SK-MEL-5 (cell line): ENCODE measurements at regions not wholly inside any gene's neighbourhood (a gene's known extent, or its start where the extent isn't known, plus 50 kb on each side); places are given as distances from the start of the nearest gene placed in this dataset.
"Not testable (repeated sequence)": the region's sequence is repeated elsewhere in the genome, so short reads cannot be mapped to it uniquely, and the experiment has no call there.

ENCODE experiments used
- DNase-seq: peaks from one replicate; pipeline ENCODE4 v3.0.0-alpha.2; 2016; ENCODE audit warnings: low read depth, low spot score
- in situ Hi-C: cut with HindIII; loops from 2 replicates; pipeline ENCODE4 v1.10.0; 2016; ENCODE audit warnings: low sequenced_read_pairs, high pct_unique_total_duplicates, low pct_unique_long_range_greater_than_20kb

DNA sequence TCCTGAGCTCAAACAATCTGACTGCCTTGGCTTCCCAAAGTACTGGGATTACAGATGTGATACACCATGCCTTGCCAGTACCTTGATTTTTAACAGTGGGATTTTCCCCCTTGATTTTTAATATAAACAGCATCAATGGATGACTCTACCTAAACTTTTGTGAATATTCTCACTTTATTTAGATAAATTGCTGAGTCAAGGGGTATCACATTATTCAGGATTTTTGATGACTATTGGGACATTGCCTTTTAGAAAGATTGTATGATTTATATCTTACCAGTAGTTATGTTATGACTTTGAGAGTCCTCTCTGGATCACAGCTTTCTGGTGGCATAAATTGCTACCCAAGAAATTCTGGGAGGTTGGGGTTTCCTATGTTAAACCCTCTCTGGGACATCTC is 112.5 kb upstream of the SPAG17 start:
- DNase-seq, result no peak
- in situ Hi-C loops, result no loop called here

GRCh38 chr1:118294875-118295642 is 110.0 kb upstream of the SPAG17 start:
- DNase-seq, result no peak
- in situ Hi-C loops, result no loop called here

DNA sequence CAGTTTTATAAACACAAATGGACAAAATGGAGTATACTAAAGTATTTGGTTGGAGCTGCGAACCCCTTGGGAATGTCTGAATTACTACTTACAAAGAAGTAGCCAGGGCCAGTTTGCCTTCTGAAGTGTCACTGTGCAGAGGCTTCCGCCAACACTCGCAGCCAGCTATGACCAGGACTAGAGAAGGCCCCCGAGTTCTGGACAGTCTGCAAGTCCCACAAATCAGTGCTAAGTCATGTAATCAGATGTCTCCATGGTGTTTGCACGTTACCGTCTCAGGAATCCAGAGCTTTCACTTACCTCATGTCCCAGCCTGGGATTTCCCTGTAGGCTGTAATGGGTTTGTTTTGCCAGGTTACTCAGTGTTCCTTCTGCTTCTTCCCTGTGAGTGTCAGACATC is 106.6 kb upstream of the SPAG17 start:
- DNase-seq, result no peak

DNA sequence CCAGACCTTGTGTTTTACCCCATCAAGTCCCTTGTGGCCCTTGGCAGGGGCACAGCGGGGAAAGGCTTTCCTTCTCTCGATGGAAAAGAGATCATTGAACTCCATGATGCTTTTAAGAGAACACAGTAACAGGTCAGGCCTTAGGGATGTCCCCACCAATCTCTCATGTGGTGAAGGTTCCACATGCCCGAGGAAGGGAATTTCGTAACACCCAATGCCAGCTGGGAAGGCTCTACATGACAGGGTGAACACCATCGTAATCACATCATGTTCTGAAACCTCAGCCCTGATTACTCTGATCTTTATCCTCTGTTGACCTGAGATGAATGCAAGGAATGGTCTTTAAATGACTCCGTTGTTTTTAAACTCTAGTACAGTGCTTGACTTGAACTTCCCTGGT is 105.5 kb upstream of the SPAG17 start:
- in situ Hi-C loops, result no loop called here
- DNase-seq, result no peak

More for the DNA sequence above, 106.6 kb upstream of the SPAG17 start:
- in situ Hi-C loops, result no loop called here

GRCh38 chr1:118290046-118290445 is 105.0 kb upstream of the SPAG17 start:
- in situ Hi-C loops, result no loop called here
- DNase-seq, result no peak

DNA sequence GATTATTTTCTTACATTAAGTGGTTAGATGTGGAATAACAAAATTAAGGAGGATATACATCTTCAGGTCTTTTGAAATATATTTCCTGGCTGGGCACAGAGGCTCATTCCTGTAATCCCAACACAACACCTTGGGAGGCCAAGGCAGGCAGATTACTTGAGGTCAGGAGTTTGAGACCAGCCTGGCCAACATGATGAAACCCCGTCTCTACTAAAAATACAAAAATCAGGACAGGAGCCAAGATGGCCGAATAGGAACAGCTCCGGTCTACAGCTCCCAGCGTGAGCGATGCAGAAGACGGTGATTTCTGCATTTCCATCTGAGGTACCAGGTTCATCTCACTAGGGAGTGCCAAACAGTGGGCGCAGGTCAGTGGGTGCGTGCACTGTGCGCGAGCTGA is 95.6 kb upstream of the SPAG17 start:
- in situ Hi-C loops, DNase-seq: not testable (repeated sequence)

- DNase-seq, result peak; percentile 87
- in situ Hi-C loops, result no loop called here
Observed at GRCh38 chr1:118275472-118276115, 90.6 kb upstream of the SPAG17 start.

- no peak for DNase-seq
- in situ Hi-C loops, result no loop called here
Observed at GRCh38 chr1:118272884-118273283, 87.9 kb upstream of the SPAG17 start.

DNA sequence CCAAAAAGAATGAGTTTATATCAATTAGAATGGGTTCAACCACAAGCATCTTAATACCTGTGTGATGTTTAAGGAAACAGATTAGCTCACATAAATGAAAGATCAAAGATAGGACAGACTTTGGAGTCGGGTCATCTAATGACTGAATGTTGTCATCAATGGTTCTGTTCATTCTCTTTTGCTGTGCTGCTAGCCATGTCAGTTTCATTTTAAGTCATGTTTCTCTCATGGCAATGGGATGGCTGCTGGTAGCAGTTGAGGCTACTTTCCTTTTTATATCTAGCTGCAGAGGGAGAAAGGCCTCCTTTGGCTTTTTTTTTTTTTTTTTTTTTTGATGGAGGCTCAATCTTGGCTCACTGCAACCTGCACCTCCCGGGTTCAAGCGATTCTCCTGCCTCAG is 86.9 kb upstream of the SPAG17 start:
- no peak for DNase-seq
- in situ Hi-C loops, result no loop called here

DNA sequence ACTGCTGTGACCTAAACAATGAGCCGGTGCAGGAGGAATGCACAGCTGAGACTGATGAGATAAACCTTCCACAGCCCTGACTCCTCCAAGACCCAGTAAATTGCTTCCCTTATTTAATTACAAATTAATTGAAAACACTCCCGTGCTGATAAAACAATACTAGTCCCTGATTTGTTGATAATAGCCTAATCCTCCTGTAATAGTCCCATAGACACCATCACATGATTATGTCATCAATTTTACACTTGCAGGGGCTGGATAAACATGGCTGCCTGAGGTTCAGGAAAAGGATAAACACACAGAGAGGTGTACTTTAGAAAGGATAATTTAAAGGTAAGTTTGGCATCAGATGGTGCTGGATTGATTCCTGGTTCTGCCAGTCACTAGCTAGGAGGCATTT is 84.6 kb upstream of the SPAG17 start:
- in situ Hi-C loops, result no loop called here
- no peak for DNase-seq

DNA sequence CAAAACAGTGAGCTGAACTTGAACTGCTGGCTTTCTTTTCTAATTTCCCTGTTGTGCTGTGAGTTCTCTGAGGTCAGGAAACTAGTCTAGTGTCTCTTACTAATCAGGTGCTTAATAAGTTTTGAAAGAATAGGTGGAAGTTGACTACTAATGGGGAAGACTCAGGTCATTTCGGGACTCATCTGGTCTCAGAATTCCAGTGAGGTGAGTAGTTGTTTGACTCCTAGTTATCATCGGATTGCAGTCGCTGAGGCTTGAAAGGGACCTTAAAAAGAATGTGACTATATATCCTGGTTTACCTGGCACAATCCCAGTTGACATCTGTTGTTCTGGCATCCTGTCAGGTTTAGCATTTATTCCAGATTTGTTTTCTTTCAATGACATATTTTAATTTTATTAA is 81.4 kb upstream of the SPAG17 start:
- no peak for DNase-seq
- in situ Hi-C loops, result no loop called here

- no peak for DNase-seq
- in situ Hi-C loops, result no loop called here
Observed at GRCh38 chr1:118264343-118264742, 79.3 kb upstream of the SPAG17 start.

GRCh38 chr1:118262865-118263264 is 77.8 kb upstream of the SPAG17 start:
- in situ Hi-C loops, result no loop called here

GRCh38 chr1:118258975-118259374 is 73.9 kb upstream of the SPAG17 start:
- in situ Hi-C loops, result no loop called here
- DNase-seq, result no peak

More at GRCh38 chr1:118262865-118263264, 77.8 kb upstream of the SPAG17 start:
- DNase-seq, result no peak

DNA sequence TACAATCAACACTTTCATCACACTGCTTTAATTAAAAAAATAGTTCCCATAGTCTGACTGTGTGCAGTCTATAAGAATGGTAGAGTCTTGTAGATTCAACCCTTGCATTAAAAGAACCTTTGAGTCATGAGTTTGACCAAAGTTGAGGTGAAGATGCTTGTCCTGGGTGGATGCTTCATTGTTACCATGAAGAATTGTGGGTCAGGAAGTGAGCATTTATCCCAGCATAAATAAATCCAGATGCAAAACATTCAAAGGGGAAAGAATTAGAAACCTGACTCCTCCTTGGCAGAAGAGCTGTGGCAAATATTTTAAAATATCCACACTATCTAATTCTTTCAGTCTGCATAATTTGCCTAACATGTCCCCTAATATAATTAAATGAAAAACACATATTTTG is 72.9 kb upstream of the SPAG17 start:
- DNase-seq, result no peak
- in situ Hi-C loops, result no loop called here

- in situ Hi-C loops, result no loop called here
Observed at GRCh38 chr1:118254491-118255425, 69.7 kb upstream of the SPAG17 start.

DNA sequence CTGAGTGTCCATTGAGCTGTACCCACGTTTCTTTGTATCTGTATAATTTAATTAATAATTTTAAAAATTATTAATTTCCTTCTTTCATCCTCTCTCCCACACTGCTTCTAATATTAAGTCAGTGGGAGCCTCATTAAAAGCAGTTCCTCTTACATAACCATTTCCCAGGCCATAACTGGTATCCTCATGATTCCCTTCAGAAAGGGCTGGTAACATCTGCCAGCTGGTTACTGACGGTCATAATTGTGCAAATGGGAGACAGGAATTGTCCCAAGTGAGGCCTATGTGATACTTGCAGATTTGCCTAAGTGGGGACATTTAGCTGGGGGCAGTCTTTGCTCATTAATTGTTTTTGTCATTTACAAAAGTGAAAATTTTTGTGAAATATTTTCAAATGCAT is 69.0 kb upstream of the SPAG17 start:
- in situ Hi-C loops, result no loop called here
- no peak for DNase-seq

More at GRCh38 chr1:118254491-118255425, 69.7 kb upstream of the SPAG17 start:
- no peak for DNase-seq
